ENCODE measurements at regions not wholly inside any gene's neighbourhood (a gene's known extent, or its start where the extent isn't known, plus 50 kb on each side); places are given as distances from the start of the nearest gene placed in this dataset.

- no peaks in the 10 kb centered on the region for H3K9me3 ChIP-seq
- no peak overlapping the region for H3K27ac ChIP-seq
- intact Hi-C loops (cut with DNase I; ENCODE audit: low total_unique reads), result no loop called here
- no peak for DNase-seq
- no peaks in the 10 kb centered on the region for H3K4me1 ChIP-seq
- H3K36me3 ChIP-seq, result no peaks in the 10 kb centered on the region
- H3K27me3 ChIP-seq, result no peaks in the 10 kb centered on the region
- TF ChIP-seq CTCF (IDR thresholded peaks at IDR 0.05), result no peak
- no peak overlapping the region for H3K4me3 ChIP-seq
Measured at GRCh38 chr4:157768419-157768818, 404.4 kb downstream of the GASK1B start.

- no peaks in the 10 kb centered on the region for H3K27me3 ChIP-seq
- H3K4me3 ChIP-seq, result no peak overlapping the region
- no peak for DNase-seq
- no peak for TF ChIP-seq CTCF (IDR thresholded peaks at IDR 0.05)
- H3K9me3 ChIP-seq, result no peaks in the 10 kb centered on the region
- no peaks in the 10 kb centered on the region for H3K36me3 ChIP-seq
- no peaks in the 10 kb centered on the region for H3K4me1 ChIP-seq
- intact Hi-C loops (cut with DNase I; ENCODE audit: low total_unique reads), result no loop called here
- no peak overlapping the region for H3K27ac ChIP-seq
Measured at GRCh38 chr4:157763490-157763889, 409.3 kb downstream of the GASK1B start.

GRCh38 chr4:157754410-157754809, 418.4 kb downstream of the GASK1B start:
- no peak overlapping the region for H3K27ac ChIP-seq
- no peaks in the 10 kb centered on the region for H3K36me3 ChIP-seq
- no peaks in the 10 kb centered on the region for H3K9me3 ChIP-seq
- TF ChIP-seq CTCF (IDR thresholded peaks at IDR 0.05), result no peak
- intact Hi-C loops (cut with DNase I; ENCODE audit: low total_unique reads), result no loop called here
- no peaks in the 10 kb centered on the region for H3K27me3 ChIP-seq
- peaks cover 0 to 3% (median 0%) of the 10 kb centered on the region in 4 donors for H3K4me1 ChIP-seq
- no peak overlapping the region for H3K4me3 ChIP-seq
- DNase-seq, result no peak

GRCh38 chr4:157751631-157752030, 421.2 kb downstream of the GASK1B start:
- intact Hi-C loops (cut with DNase I; ENCODE audit: low total_unique reads), result no loop called here
- no peaks in the 10 kb centered on the region for H3K9me3 ChIP-seq
- no peaks in the 10 kb centered on the region for H3K27me3 ChIP-seq
- H3K27ac ChIP-seq, result no peak overlapping the region
- H3K4me1 ChIP-seq, result peaks cover 0 to 3% (median 0%) of the 10 kb centered on the region in 4 donors
- H3K36me3 ChIP-seq, result no peaks in the 10 kb centered on the region
- TF ChIP-seq CTCF (IDR thresholded peaks at IDR 0.05), result no peak
- DNase-seq, result no peak
- H3K4me3 ChIP-seq, result no peak overlapping the region

GRCh38 chr4:157741642-157742041, 431.2 kb downstream of the GASK1B start:
- Histone ChIP-seq H3K27me3 (no peaks in the 10 kb centered on the region), H3K4me3 (no peak overlapping the region), H3K36me3 (no peaks in the 10 kb centered on the region), H3K4me1 (no peaks in the 10 kb centered on the region), H3K9me3 (no peaks in the 10 kb centered on the region), H3K27ac (no peak overlapping the region)
- intact Hi-C loops (cut with DNase I; ENCODE audit: low total_unique reads), result no loop called here
- TF ChIP-seq CTCF (IDR thresholded peaks at IDR 0.05), result no peak
- DNase-seq, result no peak

GRCh38 chr4:157739242-157739641, 433.6 kb downstream of the GASK1B start:
- Histone ChIP-seq H3K4me1 (no peaks in the 10 kb centered on the region), H3K9me3 (no peaks in the 10 kb centered on the region), H3K4me3 (no peak overlapping the region), H3K27ac (no peak overlapping the region), H3K36me3 (no peaks in the 10 kb centered on the region), H3K27me3 (no peaks in the 10 kb centered on the region)
- DNase-seq, result no peak
- TF ChIP-seq CTCF (IDR thresholded peaks at IDR 0.05), result no peak
- intact Hi-C loops (cut with DNase I; ENCODE audit: low total_unique reads), result no loop called here

Measured in tibial artery (tissue), 4 donors.